ENCODE measurements at regions not wholly inside any gene's neighbourhood (a gene's known extent, or its start where the extent isn't known, plus 50 kb on each side); places are given as distances from the start of the nearest gene placed in this dataset.

- no peaks in the 10 kb centered on the region for H3K9me2 ChIP-seq (replicated peaks; ENCODE audit: low read depth, low read length)
- H3K9ac ChIP-seq (ENCODE audit: low read depth, low read length, poor library complexity, severe bottlenecking): no peak overlapping the region
- TF ChIP-seq CTCF (conservative IDR thresholded peaks at IDR 0.05; ENCODE audit: low read length): no peak
- no peak for TF ChIP-seq EZH2phosphoT487 (IDR thresholded peaks at IDR 0.05; ENCODE audit: borderline replicate concordance)
- no peaks in the 10 kb centered on the region for H4K20me1 ChIP-seq (ENCODE audit: insufficient read depth, low read length, poor library complexity, severe bottlenecking)
- no peaks in the 10 kb centered on the region for H3K79me2 ChIP-seq (ENCODE audit: insufficient read depth, low read length)
- H2AFZ ChIP-seq (ENCODE audit: low read length): no peak overlapping the region
- no peak overlapping the region for H3K4me3 ChIP-seq (ENCODE audit: low read length, poor library complexity, severe bottlenecking)
- no peaks in the 10 kb centered on the region for H3F3A ChIP-seq (ENCODE audit: low read depth)
- no peak overlapping the region for H3K4me2 ChIP-seq (ENCODE audit: low read depth, low read length, poor library complexity, severe bottlenecking)
- H3K36me3 ChIP-seq (ENCODE audit: insufficient read depth, low read length): no peaks in the 10 kb centered on the region
- H3K9me3 ChIP-seq (ENCODE audit: insufficient read depth, low read depth, low read length): no peaks in the 10 kb centered on the region
- H3K4me1 ChIP-seq (ENCODE audit: insufficient read depth, low read length, poor library complexity, severe bottlenecking): no peaks in the 10 kb centered on the region
- no peaks in the 10 kb centered on the region for H3K27me3 ChIP-seq (ENCODE audit: insufficient read depth, low read length, poor library complexity, severe bottlenecking)
These were observed 1775.1 kb upstream of the PCDH20 start for GRCh38 chr13:63190742-63191141.

- H2AFZ ChIP-seq (ENCODE audit: low read length): no peak overlapping the region
- H3K36me3 ChIP-seq (ENCODE audit: insufficient read depth, low read length): no peaks in the 10 kb centered on the region
- no peaks in the 10 kb centered on the region for H3K4me1 ChIP-seq (ENCODE audit: insufficient read depth, low read length, poor library complexity, severe bottlenecking)
- no peak overlapping the region for H3K4me2 ChIP-seq (ENCODE audit: low read depth, low read length, poor library complexity, severe bottlenecking)
- H3F3A ChIP-seq (ENCODE audit: low read depth): no peaks in the 10 kb centered on the region
- H3K9ac ChIP-seq (ENCODE audit: low read depth, low read length, poor library complexity, severe bottlenecking): no peak overlapping the region
- H3K79me2 ChIP-seq (ENCODE audit: insufficient read depth, low read length): no peaks in the 10 kb centered on the region
- H3K9me3 ChIP-seq (ENCODE audit: insufficient read depth, low read depth, low read length): no peaks in the 10 kb centered on the region
- H4K20me1 ChIP-seq (ENCODE audit: insufficient read depth, low read length, poor library complexity, severe bottlenecking): no peaks in the 10 kb centered on the region
- no peak overlapping the region for H3K4me3 ChIP-seq (ENCODE audit: low read length, poor library complexity, severe bottlenecking)
- no peaks in the 10 kb centered on the region for H3K27me3 ChIP-seq (ENCODE audit: insufficient read depth, low read length, poor library complexity, severe bottlenecking)
- TF ChIP-seq EZH2phosphoT487 (IDR thresholded peaks at IDR 0.05; ENCODE audit: borderline replicate concordance) (no peak), CTCF (conservative IDR thresholded peaks at IDR 0.05; ENCODE audit: low read length) (no peak)
- no peaks in the 10 kb centered on the region for H3K9me2 ChIP-seq (replicated peaks; ENCODE audit: low read depth, low read length)
These were observed 1774.6 kb upstream of the PCDH20 start for GRCh38 chr13:63190219-63190618.

GRCh38 chr13:63189712-63190111 is 1774.1 kb upstream of the PCDH20 start:
- H3K4me2 ChIP-seq (ENCODE audit: low read depth, low read length, poor library complexity, severe bottlenecking): no peak overlapping the region
- TF ChIP-seq CTCF (conservative IDR thresholded peaks at IDR 0.05; ENCODE audit: low read length) (no peak), EZH2phosphoT487 (IDR thresholded peaks at IDR 0.05; ENCODE audit: borderline replicate concordance) (no peak)
- H3K9me2 ChIP-seq (replicated peaks; ENCODE audit: low read depth, low read length): no peaks in the 10 kb centered on the region
- no peaks in the 10 kb centered on the region for H4K20me1 ChIP-seq (ENCODE audit: insufficient read depth, low read length, poor library complexity, severe bottlenecking)
- no peaks in the 10 kb centered on the region for H3K27me3 ChIP-seq (ENCODE audit: insufficient read depth, low read length, poor library complexity, severe bottlenecking)
- no peaks in the 10 kb centered on the region for H3K36me3 ChIP-seq (ENCODE audit: insufficient read depth, low read length)
- H3K9me3 ChIP-seq (ENCODE audit: insufficient read depth, low read depth, low read length): no peaks in the 10 kb centered on the region
- no peaks in the 10 kb centered on the region for H3K79me2 ChIP-seq (ENCODE audit: insufficient read depth, low read length)
- no peaks in the 10 kb centered on the region for H3F3A ChIP-seq (ENCODE audit: low read depth)
- no peak overlapping the region for H2AFZ ChIP-seq (ENCODE audit: low read length)
- no peak overlapping the region for H3K9ac ChIP-seq (ENCODE audit: low read depth, low read length, poor library complexity, severe bottlenecking)
- no peaks in the 10 kb centered on the region for H3K4me1 ChIP-seq (ENCODE audit: insufficient read depth, low read length, poor library complexity, severe bottlenecking)
- H3K4me3 ChIP-seq (ENCODE audit: low read length, poor library complexity, severe bottlenecking): no peak overlapping the region

Measured in Loucy (cell line).